Peyer's patch (tissue), 4 donors: ENCODE measurements at regions not wholly inside any gene's neighbourhood (a gene's known extent, or its start where the extent isn't known, plus 50 kb on each side); places are given as distances from the start of the nearest gene placed in this dataset.
"Not testable (repeated sequence)": the region's sequence is repeated elsewhere in the genome, so short reads cannot be mapped to it uniquely, and the experiment has no call there.

Source experiments
- DNase-seq, 3 donors: peaks; one replicate each; pipeline ENCODE4 v3.0.0-alpha.2; 2017 to 2019
- H3K27ac ChIP-seq, 4 donors: fragments of 200-600 bp; sonication (generic); one replicate each; pipeline ENCODE4 v1.5.1; 2016 to 2019
- H3K27me3 ChIP-seq, 2 donors: fragments of 200-600 bp; sonication (generic); one replicate each; pipeline ENCODE4 v1.5.1; 2019
- H3K36me3 ChIP-seq, 3 donors: fragments of 200-600 bp; sonication (generic); one replicate each; pipeline ENCODE4 v1.5.1; 2016 to 2019
- H3K4me1 ChIP-seq, 4 donors: fragments of 200-600 bp; sonication (generic); one replicate each; pipeline ENCODE4 v1.5.1; 2016 to 2019
- H3K4me3 ChIP-seq, 4 donors: fragments of 200-600 bp; sonication (generic); 1 replicate in 3 of 4; 2 replicates in 1 of 4; pipeline ENCODE4 v1.5.1; 2016 to 2019; ENCODE audit warnings: mild to moderate bottlenecking in 1 of 4
- H3K9me3 ChIP-seq, 4 donors: fragments of 200-600 bp; sonication (generic); one replicate each; pipeline ENCODE4 v1.5.1; 2016 to 2019; ENCODE audit warnings: mild to moderate bottlenecking in 1 of 4
- POLR2A ChIP-seq, 2 donors: fragments of 450-650 bp; IDR thresholded peaks; one replicate each; pipeline ENCODE4 v1.5.1; 2017; ENCODE audit warnings: antibody characterized with exemption in 2 of 2, mild to moderate bottlenecking in 2 of 2, moderate library complexity in 2 of 2
- TF ChIP-seq, protein P1 (sequence below), 6 experiments: fragments of 450-650 bp in 4 of 6; fragments of 200-600 bp in 2 of 6; sonication (generic) in 1 of 6; IDR thresholded peaks; one replicate each; pipeline ENCODE4 v1.5.1; 2017 to 2019; ENCODE audit warnings: antibody characterized with exemption in 6 of 6, mild to moderate bottlenecking in 3 of 6, moderate library complexity in 1 of 6

GRCh38 chr4:107509615-107510014 is 210.4 kb downstream of the PAPSS1 start:
- TF ChIP-seq POLR2A (IDR thresholded peaks at IDR 0.05), result no peak
- TF ChIP-seq, protein P1, sequence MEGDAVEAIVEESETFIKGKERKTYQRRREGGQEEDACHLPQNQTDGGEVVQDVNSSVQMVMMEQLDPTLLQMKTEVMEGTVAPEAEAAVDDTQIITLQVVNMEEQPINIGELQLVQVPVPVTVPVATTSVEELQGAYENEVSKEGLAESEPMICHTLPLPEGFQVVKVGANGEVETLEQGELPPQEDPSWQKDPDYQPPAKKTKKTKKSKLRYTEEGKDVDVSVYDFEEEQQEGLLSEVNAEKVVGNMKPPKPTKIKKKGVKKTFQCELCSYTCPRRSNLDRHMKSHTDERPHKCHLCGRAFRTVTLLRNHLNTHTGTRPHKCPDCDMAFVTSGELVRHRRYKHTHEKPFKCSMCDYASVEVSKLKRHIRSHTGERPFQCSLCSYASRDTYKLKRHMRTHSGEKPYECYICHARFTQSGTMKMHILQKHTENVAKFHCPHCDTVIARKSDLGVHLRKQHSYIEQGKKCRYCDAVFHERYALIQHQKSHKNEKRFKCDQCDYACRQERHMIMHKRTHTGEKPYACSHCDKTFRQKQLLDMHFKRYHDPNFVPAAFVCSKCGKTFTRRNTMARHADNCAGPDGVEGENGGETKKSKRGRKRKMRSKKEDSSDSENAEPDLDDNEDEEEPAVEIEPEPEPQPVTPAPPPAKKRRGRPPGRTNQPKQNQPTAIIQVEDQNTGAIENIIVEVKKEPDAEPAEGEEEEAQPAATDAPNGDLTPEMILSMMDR (IDR thresholded peaks at IDR 0.05), result no peak
- no peak for DNase-seq
- no peaks in the 10 kb centered on the region for H3K36me3 ChIP-seq
- H3K27ac ChIP-seq, result no peak overlapping the region
- no peaks in the 10 kb centered on the region for H3K27me3 ChIP-seq
- no peak overlapping the region for H3K4me3 ChIP-seq
- no peaks in the 10 kb centered on the region for H3K4me1 ChIP-seq
- no peaks in the 10 kb centered on the region for H3K9me3 ChIP-seq

DNA sequence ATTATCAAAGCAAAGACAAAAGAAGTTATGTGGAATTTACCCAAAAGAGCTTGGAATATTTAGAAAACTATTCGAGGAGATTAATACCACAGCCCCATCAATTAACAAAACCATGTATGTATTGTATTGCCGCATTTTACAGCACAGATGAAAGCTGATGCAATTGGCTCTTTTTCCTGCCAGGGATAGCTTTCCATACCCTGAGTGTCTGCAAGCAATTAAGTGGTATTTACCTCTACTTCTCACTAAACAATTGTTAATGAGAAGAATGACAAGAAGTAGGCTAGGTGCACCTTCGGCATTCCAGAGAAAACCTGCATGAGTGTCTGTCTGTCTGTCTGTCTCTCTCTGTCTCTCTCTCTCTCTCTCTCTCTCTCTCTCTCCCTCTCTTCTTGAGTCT is 219.5 kb downstream of the PAPSS1 start:
- no peak for DNase-seq
- Histone ChIP-seq H3K4me1 (no peaks in the 10 kb centered on the region), H3K27me3 (no peaks in the 10 kb centered on the region), H3K27ac (no peak overlapping the region), H3K9me3 (no peaks in the 10 kb centered on the region), H3K4me3 (no peak overlapping the region), H3K36me3 (no peaks in the 10 kb centered on the region)
- TF ChIP-seq, protein P1 (IDR thresholded peaks at IDR 0.05), result no peak
- TF ChIP-seq POLR2A (IDR thresholded peaks at IDR 0.05), result no peak

DNA sequence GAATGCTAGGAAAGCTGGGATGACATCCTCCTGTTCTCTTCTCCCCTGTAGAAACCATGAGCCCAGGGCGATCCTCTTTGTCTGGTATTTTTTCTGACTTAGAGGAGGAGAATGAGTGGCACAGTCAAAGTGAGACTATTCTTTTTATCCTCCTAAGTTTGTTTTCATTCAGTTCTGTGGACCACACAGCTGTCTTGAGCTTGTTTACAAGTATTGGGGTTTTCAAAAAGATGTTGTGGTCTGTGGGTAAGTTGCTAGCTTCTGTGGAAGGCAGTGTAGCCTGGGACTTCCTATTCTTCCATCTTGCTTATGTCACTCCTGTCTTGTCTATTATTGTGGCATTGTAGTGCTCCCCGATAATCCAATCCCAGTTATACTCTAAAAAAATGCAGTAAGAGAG is 223.0 kb downstream of the PAPSS1 start:
- no peak for TF ChIP-seq POLR2A (IDR thresholded peaks at IDR 0.05)
- TF ChIP-seq, protein P1 (IDR thresholded peaks at IDR 0.05), result no peak
- no peak overlapping the region for H3K4me3 ChIP-seq
- H3K9me3 ChIP-seq, result no peaks in the 10 kb centered on the region
- no peaks in the 10 kb centered on the region for H3K4me1 ChIP-seq
- DNase-seq, result no peak
- no peak overlapping the region for H3K27ac ChIP-seq
- no peaks in the 10 kb centered on the region for H3K27me3 ChIP-seq
- H3K36me3 ChIP-seq, result no peaks in the 10 kb centered on the region

GRCh38 chr4:107492566-107492965 is 227.5 kb downstream of the PAPSS1 start:
- H3K36me3 ChIP-seq, result no peaks in the 10 kb centered on the region
- no peak for TF ChIP-seq POLR2A (IDR thresholded peaks at IDR 0.05)
- TF ChIP-seq, protein P1 (IDR thresholded peaks at IDR 0.05), result no peak
- DNase-seq, result no peak
- H3K9me3 ChIP-seq, result no peaks in the 10 kb centered on the region
- no peaks in the 10 kb centered on the region for H3K4me1 ChIP-seq
- H3K27ac ChIP-seq, result no peak overlapping the region
- no peaks in the 10 kb centered on the region for H3K27me3 ChIP-seq
- H3K4me3 ChIP-seq, result no peak overlapping the region

- no peaks in the 10 kb centered on the region for H3K9me3 ChIP-seq
- H3K36me3 ChIP-seq, result no peaks in the 10 kb centered on the region
- no peak for DNase-seq
- no peak overlapping the region for H3K4me3 ChIP-seq
- no peaks in the 10 kb centered on the region for H3K4me1 ChIP-seq
- no peaks in the 10 kb centered on the region for H3K27me3 ChIP-seq
- TF ChIP-seq, protein P1 (IDR thresholded peaks at IDR 0.05), result no peak
- no peak for TF ChIP-seq POLR2A (IDR thresholded peaks at IDR 0.05)
- H3K27ac ChIP-seq, result no peak overlapping the region
Observed at GRCh38 chr4:107490116-107490515, 229.9 kb downstream of the PAPSS1 start.

- H3K27me3 ChIP-seq, H3K4me1 ChIP-seq, H3K27ac ChIP-seq, H3K36me3 ChIP-seq, H3K9me3 ChIP-seq, DNase-seq, H3K4me3 ChIP-seq: not testable (repeated sequence)
Observed at GRCh38 chr4:107483621-107484020, 236.4 kb downstream of the PAPSS1 start.
